Activated B cell treated with CpG ODN at 0.5 μM for 24 hours (primary cell): ENCODE measurements at regions not wholly inside any gene's neighbourhood (a gene's known extent, or its start where the extent isn't known, plus 50 kb on each side); places are given as distances from the start of the nearest gene placed in this dataset.

Source experiments
- ATAC-seq: fragments of 200-7000 bp; cut with Tn5 transposase; one replicate; pipeline ENCODE4 v1.10.0; 2021; ENCODE audit warnings: low read depth, mild to moderate bottlenecking, moderate library complexity
- CTCF ChIA-PET: fragments of 350-600 bp; sonication (Branson Sonifier 250); formaldehyde crosslinking; loops from one replicate; lab custom pipeline; 2021; ENCODE audit warnings: antibody characterized with exemption; lab: Charles Lee
- POLR2A ChIA-PET: fragments of 350-600 bp; sonication (Branson Sonifier 250); formaldehyde crosslinking; loops from one replicate; lab custom pipeline; 2021; ENCODE audit warnings: antibody characterized with exemption; lab: Charles Lee
- DNase-seq: peaks from one replicate; pipeline ENCODE4 v3.0.0; 2022
- H3K27ac Mint-ChIP-seq: one replicate; pipeline ENCODE4 v1.8.0; 2020; ENCODE audit warnings: mixed read lengths
- H3K27me3 Mint-ChIP-seq: one replicate; pipeline ENCODE4 v1.8.0; 2021; ENCODE audit warnings: mixed read lengths
- H3K36me3 Mint-ChIP-seq: one replicate; pipeline ENCODE4 v1.8.0; 2021; ENCODE audit warnings: low read depth, mixed read lengths
- H3K4me1 Mint-ChIP-seq: one replicate; pipeline ENCODE4 v1.8.0; 2021; ENCODE audit warnings: mixed read lengths
- H3K4me3 Mint-ChIP-seq: one replicate; pipeline ENCODE4 v1.8.0; 2020; ENCODE audit warnings: mild to moderate bottlenecking, mixed read lengths
- H3K9me3 Mint-ChIP-seq: one replicate; pipeline ENCODE4 v1.8.0; 2020; ENCODE audit warnings: mixed read lengths
- CTCF ChIP-seq: fragments of 200-600 bp; IDR thresholded peaks from one replicate; pipeline ENCODE4 v1.8.0; 2022; ENCODE audit warnings: antibody characterized with exemption, mild to moderate bottlenecking
- intact Hi-C: fragments of 100-400 bp; cut with micrococcal nuclease; formaldehyde crosslinking; loops from one replicate; pipeline ENCODE4 v1.15.1; 2024

- H3K36me3 Mint-ChIP-seq: no peaks in the 10 kb centered on the region
- H3K27ac Mint-ChIP-seq: no peak overlapping the region
- H3K4me1 Mint-ChIP-seq: no peaks in the 10 kb centered on the region
- CTCF ChIA-PET: no interaction called here
- intact Hi-C loops: no loop called here
- H3K27me3 Mint-ChIP-seq: no peaks in the 10 kb centered on the region
- TF ChIP-seq CTCF: no peak
- no peak overlapping the region for H3K4me3 Mint-ChIP-seq
- no peak for DNase-seq
- POLR2A ChIA-PET: no interaction called here
- H3K9me3 Mint-ChIP-seq: peaks cover 3% of the 10 kb centered on the region
- no peak for ATAC-seq
Observed at GRCh38 chr2:185374878-185375277, 363.7 kb upstream of the FSIP2 start.

GRCh38 chr2:185375731-185376130, 362.9 kb upstream of the FSIP2 start:
- Mint-ChIP-seq H3K27ac (no peak overlapping the region), H3K36me3 (no peaks in the 10 kb centered on the region), H3K4me3 (no peak overlapping the region), H3K9me3 (peaks cover 3% of the 10 kb centered on the region), H3K27me3 (no peaks in the 10 kb centered on the region), H3K4me1 (no peaks in the 10 kb centered on the region)
- no peak for TF ChIP-seq CTCF
- intact Hi-C loops: no loop called here
- ChIA-PET POLR2A (no interaction called here), CTCF (no interaction called here)
- no peak for ATAC-seq
- DNase-seq: no peak

- Mint-ChIP-seq H3K4me3 (no peak overlapping the region), H3K27ac (no peak overlapping the region), H3K9me3 (peaks cover 3% of the 10 kb centered on the region), H3K4me1 (no peaks in the 10 kb centered on the region), H3K36me3 (no peaks in the 10 kb centered on the region), H3K27me3 (no peaks in the 10 kb centered on the region)
- CTCF ChIA-PET: no interaction called here
- ATAC-seq (no peak), DNase-seq (no peak)
- intact Hi-C loops: no loop called here
- TF ChIP-seq CTCF: no peak
- POLR2A ChIA-PET: no interaction called here
Observed at GRCh38 chr2:185381631-185382030, 357.0 kb upstream of the FSIP2 start.

- DNase-seq (no peak), ATAC-seq (no peak)
- TF ChIP-seq CTCF: no peak
- H3K9me3 Mint-ChIP-seq: peaks cover 3% of the 10 kb centered on the region
- H3K4me1 Mint-ChIP-seq: no peaks in the 10 kb centered on the region
- no peaks in the 10 kb centered on the region for H3K36me3 Mint-ChIP-seq
- intact Hi-C loops: no loop called here
- H3K27ac Mint-ChIP-seq: no peak overlapping the region
- POLR2A ChIA-PET: no interaction called here
- CTCF ChIA-PET: no interaction called here
- H3K4me3 Mint-ChIP-seq: no peak overlapping the region
- H3K27me3 Mint-ChIP-seq: no peaks in the 10 kb centered on the region
Observed at GRCh38 chr2:185384822-185385560, 353.6 kb upstream of the FSIP2 start.

- Mint-ChIP-seq H3K4me3 (no peak overlapping the region), H3K9me3 (peaks cover 7% of the 10 kb centered on the region), H3K36me3 (no peaks in the 10 kb centered on the region), H3K4me1 (no peaks in the 10 kb centered on the region), H3K27ac (no peak overlapping the region), H3K27me3 (no peaks in the 10 kb centered on the region)
- DNase-seq: no peak
- ChIA-PET CTCF (no interaction called here), POLR2A (no interaction called here)
- intact Hi-C loops: no loop called here
- no peak for TF ChIP-seq CTCF
- ATAC-seq: no peak
Observed at GRCh38 chr2:185388226-185388625, 350.4 kb upstream of the FSIP2 start.
